Mucosa of gallbladder (tissue), 1 donor: ENCODE measurements at regions not wholly inside any gene's neighbourhood (a gene's known extent, or its start where the extent isn't known, plus 50 kb on each side); places are given as distances from the start of the nearest gene placed in this dataset.
"Not testable (repeated sequence)": the region's sequence is repeated elsewhere in the genome, so short reads cannot be mapped to it uniquely, and the experiment has no call there.

Source experiments
- DNase-seq: peaks from one replicate; pipeline ENCODE4 v3.0.0-alpha.2; 2020; ENCODE audit warnings: low spot score
- donor health status: DM: no; HTN: no; CAD: no.

- no peak for DNase-seq
These were observed 597.8 kb upstream of the SLC10A2 start for GRCh38 chr13:103663996-103664395.

DNA sequence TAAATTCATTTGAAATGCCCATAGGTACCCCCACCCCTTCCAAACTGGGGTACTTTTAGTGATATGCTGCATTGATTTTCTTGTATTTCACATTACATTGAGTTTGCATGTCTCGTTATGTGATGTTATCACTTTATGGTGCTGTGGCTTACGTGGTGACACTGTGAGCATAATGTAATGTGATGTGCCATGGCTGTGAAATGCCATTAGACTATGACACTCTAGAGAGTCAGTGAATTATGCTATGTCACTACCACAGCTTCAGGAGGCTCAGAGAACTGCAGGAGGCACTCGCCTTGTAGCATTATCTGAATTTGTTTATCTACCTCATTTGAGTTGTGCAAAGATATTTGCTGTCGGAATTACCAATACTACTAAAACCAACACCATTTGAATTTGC, 590.1 kb upstream of the SLC10A2 start:
- DNase-seq, result no peak

DNA sequence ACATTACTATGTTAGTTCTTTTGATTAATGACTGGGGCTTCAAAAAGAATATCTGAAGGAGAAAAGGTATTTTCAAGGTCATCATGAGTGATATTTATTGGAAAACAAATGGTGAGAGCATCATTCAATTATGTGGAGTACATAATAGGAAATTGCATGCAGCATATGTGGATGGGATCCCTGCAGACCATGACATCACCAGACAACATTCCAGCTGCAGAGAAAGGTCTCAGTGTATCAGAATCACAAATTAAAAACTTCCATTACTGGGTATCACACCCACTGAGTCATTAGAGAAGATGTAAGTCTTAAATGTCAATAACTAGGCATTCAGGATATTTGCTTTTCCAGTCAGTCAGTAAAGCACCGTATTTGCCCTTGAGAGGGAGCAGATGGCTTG, 574.4 kb upstream of the SLC10A2 start:
- DNase-seq, result no peak

DNA sequence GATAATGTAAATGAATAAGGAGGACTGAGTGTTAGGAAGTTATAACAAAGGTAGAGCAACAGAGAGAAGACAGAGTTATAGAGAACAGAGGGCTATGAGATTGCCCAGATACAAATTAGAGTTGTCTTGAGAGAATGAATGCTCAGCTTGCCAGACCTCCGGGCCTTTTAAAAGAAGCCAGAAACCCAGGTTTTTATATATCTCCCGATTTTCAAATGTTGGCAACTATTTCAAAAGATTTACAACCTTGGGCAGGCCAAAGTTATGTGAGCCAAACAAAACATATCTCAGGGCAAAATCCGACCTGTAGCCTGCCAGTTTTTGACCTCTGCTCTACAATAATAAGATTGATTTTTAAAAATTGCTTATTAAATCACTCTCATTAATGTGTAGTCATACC, 573.1 kb upstream of the SLC10A2 start:
- no peak for DNase-seq

- no peak for DNase-seq
These were observed 572.5 kb upstream of the SLC10A2 start for GRCh38 chr13:103638706-103639105.

- DNase-seq, result no peak
These were observed 567.8 kb upstream of the SLC10A2 start for GRCh38 chr13:103634066-103634465.

GRCh38 chr13:103625194-103625593, 559.0 kb upstream of the SLC10A2 start:
- no peak for DNase-seq

- DNase-seq, result no peak
These were observed 551.9 kb upstream of the SLC10A2 start for GRCh38 chr13:103618151-103618550.

DNA sequence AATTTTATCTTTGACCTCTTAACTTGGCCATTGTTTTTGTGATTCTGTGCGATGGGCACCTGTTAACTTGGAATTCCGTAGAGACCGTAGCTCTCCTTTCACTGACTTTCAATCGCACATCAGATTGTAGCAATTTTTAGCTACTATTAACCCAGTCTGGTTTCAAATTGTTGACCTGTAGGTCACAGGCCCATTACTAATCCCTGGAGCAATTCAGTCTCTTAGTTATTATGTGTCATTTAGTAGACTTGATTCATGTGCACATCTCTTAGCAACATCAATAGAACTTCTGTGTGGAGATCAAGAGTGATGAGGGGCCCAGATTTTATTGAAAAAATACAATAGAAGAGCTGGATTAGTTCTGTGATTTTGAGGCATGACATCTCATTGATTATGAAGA, 549.6 kb upstream of the SLC10A2 start:
- DNase-seq, result no peak

- DNase-seq, result no peak
These were observed 548.5 kb upstream of the SLC10A2 start for GRCh38 chr13:103614761-103615160.

- DNase-seq, result no peak
These were observed 541.8 kb upstream of the SLC10A2 start for GRCh38 chr13:103607995-103608394.

- no peak for DNase-seq
These were observed 539.5 kb upstream of the SLC10A2 start for GRCh38 chr13:103605546-103606326.

DNA sequence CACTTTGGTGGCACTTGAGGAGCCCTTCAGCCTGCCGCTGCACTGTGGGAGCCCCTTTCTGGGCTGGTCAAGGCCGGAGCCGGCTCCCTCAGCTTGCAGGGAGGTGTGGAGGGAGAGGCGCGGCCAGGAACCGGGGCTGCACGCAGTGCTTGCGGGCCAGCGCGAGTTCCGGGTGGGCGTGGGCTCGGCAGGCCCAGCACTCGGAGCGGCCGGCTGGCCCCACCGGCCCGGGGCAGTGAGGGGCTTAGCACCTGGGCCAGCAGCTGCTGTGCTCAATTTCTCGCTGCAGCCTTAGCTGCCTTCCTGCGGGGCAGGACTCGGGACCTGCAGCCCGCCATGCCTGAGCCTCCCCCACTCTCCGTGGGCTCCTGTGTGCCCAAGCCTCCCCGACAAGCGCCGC, 533.7 kb upstream of the SLC10A2 start:
- not testable (repeated sequence) for DNase-seq

DNA sequence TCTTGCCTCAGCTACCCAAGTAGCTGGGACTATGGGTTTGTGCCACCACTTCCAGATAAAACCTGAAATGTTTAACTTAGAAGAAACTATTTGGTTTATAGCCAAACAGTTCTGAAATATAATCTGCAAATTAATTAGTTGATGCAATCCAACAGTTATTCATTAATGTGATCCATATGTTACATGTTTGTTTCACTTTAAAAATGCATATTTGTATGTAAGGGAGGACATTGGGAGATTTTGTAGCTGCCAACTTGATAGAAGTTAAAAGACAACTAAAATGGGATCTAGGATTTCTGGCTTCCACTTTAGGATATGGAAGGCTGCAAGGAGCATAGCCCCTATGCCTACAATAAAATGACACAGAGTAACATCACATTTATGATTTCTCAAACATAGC, 532.5 kb upstream of the SLC10A2 start:
- DNase-seq, result no peak

- DNase-seq, result no peak
These were observed 507.2 kb upstream of the SLC10A2 start for GRCh38 chr13:103573446-103573845.

GRCh38 chr13:103568314-103568713, 502.1 kb upstream of the SLC10A2 start:
- DNase-seq, result no peak

GRCh38 chr13:103557878-103558277, 491.7 kb upstream of the SLC10A2 start:
- no peak for DNase-seq

DNA sequence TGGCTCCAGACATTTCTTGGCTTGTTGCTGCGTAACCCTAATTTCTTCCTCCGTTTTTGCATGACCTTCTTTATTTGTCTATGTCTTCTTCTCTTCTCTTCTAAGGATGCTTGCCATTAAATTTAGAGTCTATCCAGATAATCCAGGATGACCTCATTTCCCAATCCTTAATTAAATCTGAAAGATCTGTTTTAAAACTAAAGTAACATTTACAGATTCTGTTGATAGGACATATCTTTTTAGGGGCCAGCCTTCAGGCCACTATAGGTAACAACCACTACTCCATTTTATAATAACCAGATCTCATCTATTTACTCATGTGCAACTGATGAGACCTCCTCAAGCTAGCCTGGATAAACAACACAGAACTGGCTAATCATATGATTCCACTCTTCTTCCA, 490.5 kb upstream of the SLC10A2 start:
- no peak for DNase-seq

DNA sequence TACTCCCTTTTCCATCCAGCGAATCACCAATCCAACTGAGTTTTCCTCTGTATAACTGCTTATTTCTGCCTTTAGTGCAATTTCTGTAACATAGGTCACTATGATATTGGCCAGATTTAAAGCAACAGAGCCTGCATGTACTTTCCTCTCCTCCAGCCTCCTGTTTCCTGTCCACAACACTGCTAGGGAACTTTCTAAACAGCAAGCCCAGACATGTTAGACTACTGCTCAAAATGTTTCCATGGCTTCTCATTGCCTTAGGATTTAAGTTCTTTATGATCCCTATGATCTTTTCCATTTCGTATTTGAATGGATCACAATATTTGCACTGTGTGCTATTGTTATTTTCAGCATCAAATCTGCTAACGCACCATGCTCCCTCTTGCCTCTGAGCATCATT, 481.7 kb upstream of the SLC10A2 start:
- DNase-seq, result no peak

- DNase-seq, result no peak
These were observed 480.1 kb upstream of the SLC10A2 start for GRCh38 chr13:103546271-103546670.

- DNase-seq, result no peak
These were observed 476.4 kb upstream of the SLC10A2 start for GRCh38 chr13:103542648-103543047.

DNA sequence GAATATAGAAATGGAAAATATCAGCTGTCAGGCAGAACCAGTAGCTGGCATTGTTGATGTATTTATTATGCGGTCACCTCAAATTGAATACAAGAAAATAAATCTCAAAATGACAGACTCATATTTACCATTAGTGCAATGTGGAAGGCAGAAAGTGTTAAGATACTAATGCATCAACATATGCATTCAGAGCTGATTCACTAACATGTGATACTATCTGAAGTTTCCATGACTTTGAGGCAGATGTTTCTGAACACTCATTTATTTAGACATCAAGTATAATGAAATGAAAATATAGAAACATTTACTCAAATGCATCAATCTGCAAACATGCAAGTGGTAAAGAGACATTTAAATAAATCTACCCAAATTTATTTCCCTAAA, 474.2 kb upstream of the SLC10A2 start:
- DNase-seq, result no peak

DNA sequence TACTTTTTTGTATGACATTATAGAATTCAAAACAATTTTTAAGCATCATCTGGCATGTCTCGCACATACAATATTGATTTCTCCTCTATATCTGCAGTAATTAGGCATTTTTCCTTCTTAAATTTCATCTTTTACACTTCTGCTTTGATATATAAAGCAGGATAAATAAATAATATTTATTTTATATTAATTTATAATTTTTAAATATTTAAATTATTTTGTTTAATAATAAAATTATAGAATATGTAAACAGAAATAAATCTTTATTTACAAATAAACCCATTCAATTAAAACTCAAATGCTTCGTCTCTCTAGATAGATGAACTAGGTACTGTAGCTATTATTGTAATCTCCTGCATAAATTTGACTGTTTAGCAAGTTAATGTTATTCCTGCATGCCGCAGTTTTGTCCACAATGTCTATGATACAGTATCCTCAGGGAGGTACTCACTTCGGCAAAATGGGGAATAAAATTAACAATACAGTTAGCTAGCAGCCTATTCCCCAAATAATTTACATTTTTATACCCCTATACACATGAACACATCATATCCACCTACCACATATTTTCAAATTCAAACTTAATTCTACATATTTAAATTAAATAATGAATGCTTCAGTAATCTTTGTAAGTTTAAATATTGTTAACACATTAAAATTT, 473.6 kb upstream of the SLC10A2 start:
- no peak for DNase-seq

DNA sequence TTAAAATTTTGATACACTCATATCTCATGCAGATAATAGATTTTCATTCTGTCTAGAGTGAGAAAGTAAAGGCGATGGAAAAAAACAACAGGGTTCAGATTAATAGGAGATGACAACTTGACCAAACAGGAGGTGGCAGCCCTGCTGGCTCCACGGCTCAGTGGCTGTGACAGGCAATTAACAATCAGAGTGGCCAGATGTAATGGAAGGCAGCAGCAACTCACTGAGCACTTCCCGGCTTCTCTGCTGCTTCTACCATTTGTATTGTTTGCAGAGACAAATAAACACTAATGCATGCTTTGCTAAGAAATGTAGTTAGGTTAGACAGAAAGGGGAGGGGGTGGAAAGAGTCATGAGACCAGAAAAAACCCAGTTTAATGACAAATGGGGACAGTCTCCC, 473.0 kb upstream of the SLC10A2 start:
- no peak for DNase-seq
